ENCODE measurements at regions not wholly inside any gene's neighbourhood (a gene's known extent, or its start where the extent isn't known, plus 50 kb on each side); places are given as distances from the start of the nearest gene placed in this dataset.
"Not testable (repeated sequence)": the region's sequence is repeated elsewhere in the genome, so short reads cannot be mapped to it uniquely, and the experiment has no call there.

DNA sequence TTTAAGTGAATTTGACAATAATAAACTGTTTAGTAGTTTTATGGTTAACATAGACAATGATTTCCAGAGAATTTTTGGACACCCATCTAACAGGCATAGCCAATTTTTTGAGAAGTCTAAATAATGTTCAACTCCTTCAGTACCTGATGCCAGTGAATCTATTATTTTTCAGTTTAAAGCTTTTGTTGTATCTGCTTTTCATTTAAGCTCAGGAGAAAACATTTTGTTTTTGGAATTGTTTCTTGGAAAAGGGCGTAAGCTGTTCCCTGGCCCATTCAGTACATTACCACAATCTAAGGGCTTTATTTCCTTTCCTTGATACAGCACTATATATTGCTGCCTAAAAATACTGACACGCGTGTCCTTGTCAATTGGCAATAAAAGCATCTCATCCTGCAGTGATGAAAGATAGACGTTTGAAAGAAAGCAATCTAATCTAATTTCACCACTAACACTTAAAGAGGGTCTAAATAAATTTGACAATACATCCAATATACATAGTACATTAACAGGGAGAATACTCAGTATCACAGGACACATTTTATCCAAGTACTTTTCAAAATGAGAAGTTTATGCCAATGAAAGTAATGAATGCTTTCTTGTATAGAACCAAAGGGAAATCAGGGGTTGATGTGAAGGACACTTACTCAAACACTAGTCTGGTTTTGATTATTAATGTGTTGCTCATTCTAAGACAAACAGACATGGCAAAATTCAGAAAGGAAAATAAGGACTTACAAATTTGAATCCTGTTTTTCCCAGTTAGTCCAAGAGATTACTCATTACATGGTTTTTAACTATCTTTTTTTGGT, 104.2 kb upstream of the LGR5 start:
- Histone ChIP-seq H3K27ac (ENCODE audit: low read depth in 1 of 2, low read length in 1 of 2) (no peak overlapping the region), H3K9me3 (ENCODE audit: control insufficient read depth in 2 of 2, insufficient read depth in 1 of 2, low read length in 1 of 2) (no peaks in the 10 kb centered on the region), H3K27me3 (ENCODE audit: control insufficient read depth in 2 of 2, insufficient read depth in 1 of 2, low read length in 1 of 2) (no peaks in the 10 kb centered on the region), H3K4me1 (ENCODE audit: control insufficient read depth in 2 of 2, insufficient read depth in 2 of 2, low read length in 2 of 2) (no peaks in the 10 kb centered on the region), H3K4me3 (ENCODE audit: low read length in 2 of 2) (no peak overlapping the region), H3K36me3 (ENCODE audit: control insufficient read depth in 2 of 2, insufficient read depth in 2 of 2, low read length in 1 of 2) (no peaks in the 10 kb centered on the region)
- no peak for DNase-seq (ENCODE audit: low read depth in 6 of 9, low spot score in 9 of 9)
- 93% methylated on average over 4 of the region's 4 CpGs for WGBS

GRCh38 chr12:71333418-71333817, 106.2 kb upstream of the LGR5 start:
- WGBS, result 96% methylated on average over 1 of the region's 1 CpG
- Histone ChIP-seq H3K4me1 (ENCODE audit: control insufficient read depth in 2 of 2, insufficient read depth in 2 of 2, low read length in 2 of 2) (no peaks in the 10 kb centered on the region), H3K27ac (ENCODE audit: low read depth in 1 of 2, low read length in 1 of 2) (no peak overlapping the region), H3K36me3 (ENCODE audit: control insufficient read depth in 2 of 2, insufficient read depth in 2 of 2, low read length in 1 of 2) (no peaks in the 10 kb centered on the region), H3K9me3 (ENCODE audit: control insufficient read depth in 2 of 2, insufficient read depth in 1 of 2, low read length in 1 of 2) (no peaks in the 10 kb centered on the region), H3K27me3 (ENCODE audit: control insufficient read depth in 2 of 2, insufficient read depth in 1 of 2, low read length in 1 of 2) (no peaks in the 10 kb centered on the region), H3K4me3 (ENCODE audit: low read length in 2 of 2) (no peak overlapping the region)
- no peak for DNase-seq (ENCODE audit: low read depth in 6 of 9, low spot score in 9 of 9)

DNA sequence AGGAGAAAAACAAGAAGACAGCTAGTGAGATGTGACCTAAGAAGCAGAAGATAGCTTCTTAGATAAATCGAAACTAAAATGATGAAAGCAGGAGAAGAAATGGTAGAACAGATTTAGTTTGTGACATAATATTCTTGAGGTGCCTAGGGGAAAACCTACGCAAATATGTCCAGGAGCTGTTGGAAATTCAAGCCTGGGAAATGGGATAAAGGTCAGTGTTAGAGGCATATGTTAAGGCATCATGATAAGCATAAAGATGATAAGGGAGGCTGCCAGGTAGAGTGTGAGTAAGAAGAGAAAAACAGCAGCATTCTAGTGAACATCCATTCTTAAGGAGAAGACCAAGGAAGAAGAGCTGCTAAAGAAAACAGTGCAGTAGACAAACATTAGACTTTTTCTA, 109.6 kb upstream of the LGR5 start:
- Histone ChIP-seq H3K36me3 (ENCODE audit: control insufficient read depth in 2 of 2, insufficient read depth in 2 of 2, low read length in 1 of 2) (no peaks in the 10 kb centered on the region), H3K4me1 (ENCODE audit: control insufficient read depth in 2 of 2, insufficient read depth in 2 of 2, low read length in 2 of 2) (no peaks in the 10 kb centered on the region), H3K27me3 (ENCODE audit: control insufficient read depth in 2 of 2, insufficient read depth in 1 of 2, low read length in 1 of 2) (no peaks in the 10 kb centered on the region), H3K9me3 (ENCODE audit: control insufficient read depth in 2 of 2, insufficient read depth in 1 of 2, low read length in 1 of 2) (no peaks in the 10 kb centered on the region), H3K4me3 (ENCODE audit: low read length in 2 of 2) (no peak overlapping the region), H3K27ac (ENCODE audit: low read depth in 1 of 2, low read length in 1 of 2) (no peak overlapping the region)
- WGBS, result 97% methylated on average over 2 of the region's 2 CpGs
- no peak for DNase-seq (ENCODE audit: low read depth in 6 of 9, low spot score in 9 of 9)

GRCh38 chr12:71321531-71321930, 118.1 kb upstream of the LGR5 start:
- Histone ChIP-seq H3K27ac (ENCODE audit: low read depth in 1 of 2, low read length in 1 of 2) (no peak overlapping the region), H3K4me1 (ENCODE audit: control insufficient read depth in 2 of 2, insufficient read depth in 2 of 2, low read length in 2 of 2) (no peaks in the 10 kb centered on the region), H3K36me3 (ENCODE audit: control insufficient read depth in 2 of 2, insufficient read depth in 2 of 2, low read length in 1 of 2) (no peaks in the 10 kb centered on the region), H3K27me3 (ENCODE audit: control insufficient read depth in 2 of 2, insufficient read depth in 1 of 2, low read length in 1 of 2) (no peaks in the 10 kb centered on the region), H3K4me3 (ENCODE audit: low read length in 2 of 2) (no peak overlapping the region), H3K9me3 (ENCODE audit: control insufficient read depth in 2 of 2, insufficient read depth in 1 of 2, low read length in 1 of 2) (peaks cover 0 to 5% of the 10 kb centered on the region in 2 donors)
- no peak for DNase-seq (ENCODE audit: low read depth in 6 of 9, low spot score in 9 of 9)

DNA sequence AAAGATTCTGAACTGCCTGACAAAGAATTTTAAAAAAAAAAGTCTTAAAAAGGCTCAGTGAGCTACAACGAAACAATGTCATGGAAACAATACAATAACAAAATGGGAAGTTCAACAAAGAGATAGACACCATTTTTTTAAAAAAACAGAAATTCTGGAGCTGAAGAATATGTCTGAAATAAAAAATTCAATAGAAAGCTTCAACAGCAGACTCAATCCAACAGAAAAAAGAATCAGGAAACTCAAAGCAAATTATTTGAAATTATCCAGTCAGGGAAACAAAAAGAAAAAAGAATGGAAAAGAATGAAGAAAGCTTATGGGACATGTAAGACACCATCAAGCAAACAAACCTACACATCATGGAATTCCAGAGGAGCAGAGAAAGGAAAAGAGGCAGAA, 118.5 kb upstream of the LGR5 start:
- Histone ChIP-seq H3K36me3 (ENCODE audit: control insufficient read depth in 2 of 2, insufficient read depth in 2 of 2, low read length in 1 of 2) (no peaks in the 10 kb centered on the region), H3K27me3 (ENCODE audit: control insufficient read depth in 2 of 2, insufficient read depth in 1 of 2, low read length in 1 of 2) (no peaks in the 10 kb centered on the region), H3K4me1 (ENCODE audit: control insufficient read depth in 2 of 2, insufficient read depth in 2 of 2, low read length in 2 of 2) (no peaks in the 10 kb centered on the region), H3K4me3 (ENCODE audit: low read length in 2 of 2) (no peak overlapping the region), H3K27ac (ENCODE audit: low read depth in 1 of 2, low read length in 1 of 2) (no peak overlapping the region), H3K9me3 (ENCODE audit: control insufficient read depth in 2 of 2, insufficient read depth in 1 of 2, low read length in 1 of 2) (peaks cover 0 to 5% of the 10 kb centered on the region in 2 donors)
- no peak for DNase-seq (ENCODE audit: low read depth in 6 of 9, low spot score in 9 of 9)
- 91% methylated on average over 1 of the region's 1 CpG for WGBS

GRCh38 chr12:71315328-71315985, 124.1 kb upstream of the LGR5 start:
- Histone ChIP-seq H3K4me1 (ENCODE audit: control insufficient read depth in 2 of 2, insufficient read depth in 2 of 2, low read length in 2 of 2) (no peaks in the 10 kb centered on the region), H3K9me3 (ENCODE audit: control insufficient read depth in 2 of 2, insufficient read depth in 1 of 2, low read length in 1 of 2) (peaks cover 0 to 4% of the 10 kb centered on the region in 2 donors), H3K4me3 (ENCODE audit: low read length in 2 of 2) (no peak overlapping the region), H3K27me3 (ENCODE audit: control insufficient read depth in 2 of 2, insufficient read depth in 1 of 2, low read length in 1 of 2) (no peaks in the 10 kb centered on the region), H3K27ac (ENCODE audit: low read depth in 1 of 2, low read length in 1 of 2) (no peak overlapping the region), H3K36me3 (ENCODE audit: control insufficient read depth in 2 of 2, insufficient read depth in 2 of 2, low read length in 1 of 2) (no peaks in the 10 kb centered on the region)
- WGBS, result 94% methylated on average over 9 of the region's 9 CpGs
- no peak for DNase-seq (ENCODE audit: low read depth in 6 of 9, low spot score in 9 of 9)

GRCh38 chr12:71312768-71313403, 126.7 kb upstream of the LGR5 start:
- H3K36me3 ChIP-seq (ENCODE audit: control insufficient read depth in 2 of 2, insufficient read depth in 2 of 2, low read length in 1 of 2), result no peaks in the 10 kb centered on the region

GRCh38 chr12:71311611-71312010, 128.0 kb upstream of the LGR5 start:
- not testable (repeated sequence) for H3K27ac ChIP-seq (ENCODE audit: low read depth in 1 of 2, low read length in 1 of 2); H3K4me1 ChIP-seq (ENCODE audit: control insufficient read depth in 2 of 2, insufficient read depth in 2 of 2, low read length in 2 of 2); H3K9me3 ChIP-seq (ENCODE audit: control insufficient read depth in 2 of 2, insufficient read depth in 1 of 2, low read length in 1 of 2); H3K4me3 ChIP-seq (ENCODE audit: low read length in 2 of 2); DNase-seq (ENCODE audit: low read depth in 6 of 9, low spot score in 9 of 9); H3K36me3 ChIP-seq (ENCODE audit: control insufficient read depth in 2 of 2, insufficient read depth in 2 of 2, low read length in 1 of 2); H3K27me3 ChIP-seq (ENCODE audit: control insufficient read depth in 2 of 2, insufficient read depth in 1 of 2, low read length in 1 of 2)
- 94% methylated on average over 4 of the region's 4 CpGs for WGBS

More at GRCh38 chr12:71312768-71313403, 126.7 kb upstream of the LGR5 start:
- H3K27me3 ChIP-seq (ENCODE audit: control insufficient read depth in 2 of 2, insufficient read depth in 1 of 2, low read length in 1 of 2), result no peaks in the 10 kb centered on the region
- H3K4me3 ChIP-seq (ENCODE audit: low read length in 2 of 2), result no peak overlapping the region
- H3K9me3 ChIP-seq (ENCODE audit: control insufficient read depth in 2 of 2, insufficient read depth in 1 of 2, low read length in 1 of 2), result no peaks in the 10 kb centered on the region
- no peak for DNase-seq (ENCODE audit: low read depth in 6 of 9, low spot score in 9 of 9)
- 83% methylated on average over 3 of the region's 3 CpGs for WGBS
- H3K4me1 ChIP-seq (ENCODE audit: control insufficient read depth in 2 of 2, insufficient read depth in 2 of 2, low read length in 2 of 2), result no peaks in the 10 kb centered on the region
- H3K27ac ChIP-seq (ENCODE audit: low read depth in 1 of 2, low read length in 1 of 2), result no peak overlapping the region

- 90% methylated on average over 1 of the region's 1 CpG for WGBS
- Histone ChIP-seq H3K27me3 (ENCODE audit: control insufficient read depth in 2 of 2, insufficient read depth in 1 of 2, low read length in 1 of 2) (no peaks in the 10 kb centered on the region), H3K36me3 (ENCODE audit: control insufficient read depth in 2 of 2, insufficient read depth in 2 of 2, low read length in 1 of 2) (no peaks in the 10 kb centered on the region), H3K4me1 (ENCODE audit: control insufficient read depth in 2 of 2, insufficient read depth in 2 of 2, low read length in 2 of 2) (no peaks in the 10 kb centered on the region), H3K27ac (ENCODE audit: low read depth in 1 of 2, low read length in 1 of 2) (no peak overlapping the region), H3K4me3 (ENCODE audit: low read length in 2 of 2) (no peak overlapping the region), H3K9me3 (ENCODE audit: control insufficient read depth in 2 of 2, insufficient read depth in 1 of 2, low read length in 1 of 2) (no peaks in the 10 kb centered on the region)
- no peak for DNase-seq (ENCODE audit: low read depth in 6 of 9, low spot score in 9 of 9)
These were observed 132.8 kb upstream of the LGR5 start for GRCh38 chr12:71306808-71307207.
